Ovary (tissue), 3 donors: ENCODE measurements at regions not wholly inside any gene's neighbourhood (a gene's known extent, or its start where the extent isn't known, plus 50 kb on each side); places are given as distances from the start of the nearest gene placed in this dataset.

Source experiments
- POLR2A ChIP-seq: fragments of 450-650 bp; IDR thresholded peaks from one replicate; pipeline ENCODE4 v1.6.1; 2017; ENCODE audit warnings: antibody characterized with exemption, mild to moderate bottlenecking, moderate library complexity
- TF ChIP-seq, protein P1 (sequence below), 3 donors: fragments of 450-650 bp in 2 of 3; fragments of 200-600 bp in 1 of 3; IDR thresholded peaks; one replicate each; pipeline versions ENCODE4 v1.5.1 to v1.8.0; 2016 to 2022; ENCODE audit warnings: antibody characterized with exemption in 3 of 3, mild to moderate bottlenecking in 1 of 3
- donor health status: DM: no; HTN: no; CAD: no.

DNA sequence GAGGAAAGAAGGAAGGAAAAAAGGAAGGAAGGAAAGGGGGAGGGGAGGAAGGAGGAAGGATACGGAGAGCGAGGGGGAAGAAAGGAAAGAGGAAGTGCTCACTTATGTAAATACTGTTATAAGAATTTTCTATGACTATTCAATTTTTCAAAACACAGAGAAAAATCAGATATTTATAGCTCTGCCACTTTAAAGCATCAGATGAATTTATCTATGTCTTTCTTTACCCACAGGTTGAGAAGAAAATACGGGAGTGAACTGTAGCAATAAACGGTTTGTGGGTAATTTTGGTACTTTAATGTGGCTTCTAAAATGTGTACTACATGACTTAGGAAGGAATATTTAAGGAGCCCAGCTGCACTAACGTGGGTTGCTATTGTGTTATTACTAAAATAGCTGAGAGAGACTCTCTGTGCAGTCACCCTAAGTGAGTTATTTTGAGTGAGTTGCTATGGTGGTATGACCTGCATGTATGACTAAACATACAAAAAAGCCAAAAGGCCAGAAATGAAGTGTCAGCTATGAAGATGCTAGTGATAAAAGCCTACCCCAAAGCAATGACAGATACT lies 225.5 kb downstream of the SOD2 start:
- TF ChIP-seq, protein P1, sequence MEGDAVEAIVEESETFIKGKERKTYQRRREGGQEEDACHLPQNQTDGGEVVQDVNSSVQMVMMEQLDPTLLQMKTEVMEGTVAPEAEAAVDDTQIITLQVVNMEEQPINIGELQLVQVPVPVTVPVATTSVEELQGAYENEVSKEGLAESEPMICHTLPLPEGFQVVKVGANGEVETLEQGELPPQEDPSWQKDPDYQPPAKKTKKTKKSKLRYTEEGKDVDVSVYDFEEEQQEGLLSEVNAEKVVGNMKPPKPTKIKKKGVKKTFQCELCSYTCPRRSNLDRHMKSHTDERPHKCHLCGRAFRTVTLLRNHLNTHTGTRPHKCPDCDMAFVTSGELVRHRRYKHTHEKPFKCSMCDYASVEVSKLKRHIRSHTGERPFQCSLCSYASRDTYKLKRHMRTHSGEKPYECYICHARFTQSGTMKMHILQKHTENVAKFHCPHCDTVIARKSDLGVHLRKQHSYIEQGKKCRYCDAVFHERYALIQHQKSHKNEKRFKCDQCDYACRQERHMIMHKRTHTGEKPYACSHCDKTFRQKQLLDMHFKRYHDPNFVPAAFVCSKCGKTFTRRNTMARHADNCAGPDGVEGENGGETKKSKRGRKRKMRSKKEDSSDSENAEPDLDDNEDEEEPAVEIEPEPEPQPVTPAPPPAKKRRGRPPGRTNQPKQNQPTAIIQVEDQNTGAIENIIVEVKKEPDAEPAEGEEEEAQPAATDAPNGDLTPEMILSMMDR (IDR thresholded peaks at IDR 0.05), result no peak
- no peak for TF ChIP-seq POLR2A
